Activated naive CD8-positive, alpha-beta T cell treated with anti-CD3 and anti-CD28 coated beads, Interleukin-2, amount 50 U/mL, for 24 hours (primary cell): ENCODE measurements at regions not wholly inside any gene's neighbourhood (a gene's known extent, or its start where the extent isn't known, plus 50 kb on each side); places are given as distances from the start of the nearest gene placed in this dataset.
"Not testable (repeated sequence)": the region's sequence is repeated elsewhere in the genome, so short reads cannot be mapped to it uniquely, and the experiment has no call there.

Source experiments
- ATAC-seq: fragments of 150-1000 bp; cut with Tn5 transposase; one replicate; pipeline ENCODE4 v1.10.0; 2021
- DNase-seq: peaks from one replicate; pipeline ENCODE4 v3.0.0; 2021
- H3K27ac Mint-ChIP-seq: one replicate; pipeline ENCODE4 v1.8.0; 2021; ENCODE audit warnings: mild to moderate bottlenecking, mixed read lengths
- H3K27me3 Mint-ChIP-seq: one replicate; pipeline ENCODE4 v1.8.0; 2021; ENCODE audit warnings: mixed read lengths
- H3K36me3 Mint-ChIP-seq: one replicate; pipeline ENCODE4 v1.8.0; 2021; ENCODE audit warnings: low read depth, mixed read lengths
- H3K4me1 Mint-ChIP-seq: one replicate; pipeline ENCODE4 v1.8.0; 2021; ENCODE audit warnings: mixed read lengths
- H3K4me3 Mint-ChIP-seq: one replicate; pipeline ENCODE4 v1.8.0; 2021; ENCODE audit warnings: mild to moderate bottlenecking, moderate library complexity, mixed read lengths
- H3K9me3 Mint-ChIP-seq: one replicate; pipeline ENCODE4 v1.8.0; 2021; ENCODE audit warnings: mixed read lengths

DNA sequence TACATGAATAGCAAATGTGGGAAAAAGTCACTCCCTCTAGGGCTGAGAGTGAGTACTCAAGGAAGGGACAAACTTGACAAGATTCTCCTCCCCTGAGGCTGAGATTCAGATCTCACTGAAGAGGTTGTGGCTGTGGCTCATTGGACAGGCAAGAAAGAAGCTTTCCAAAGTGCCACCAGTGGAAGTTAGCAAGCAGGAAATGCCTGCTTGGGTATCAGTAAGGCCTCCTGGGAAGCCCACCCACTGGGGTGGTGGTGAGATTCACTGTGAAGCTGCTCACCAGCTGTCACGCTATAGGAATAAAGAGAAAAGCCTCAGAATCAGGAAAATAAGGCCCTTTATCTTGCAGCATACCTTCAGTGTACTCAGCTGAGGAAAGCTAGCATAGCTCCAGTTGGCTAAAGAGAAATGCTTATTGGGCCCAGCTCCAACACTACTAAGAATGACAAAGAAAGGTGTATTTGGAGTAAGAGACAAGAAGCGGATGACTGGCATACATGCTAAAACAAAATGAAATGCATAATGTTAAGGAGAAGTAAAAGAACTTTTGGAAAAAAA lies 274.4 kb upstream of the TOM1L1 start:
- DNase-seq (no peak), ATAC-seq (no peak)
- no peaks in the 10 kb centered on the region for H3K4me1 Mint-ChIP-seq
- no peak overlapping the region for H3K27ac Mint-ChIP-seq
- H3K4me3 Mint-ChIP-seq, result no peak overlapping the region
- H3K27me3 Mint-ChIP-seq, result no peaks in the 10 kb centered on the region
- no peaks in the 10 kb centered on the region for H3K36me3 Mint-ChIP-seq
- no peaks in the 10 kb centered on the region for H3K9me3 Mint-ChIP-seq

DNA sequence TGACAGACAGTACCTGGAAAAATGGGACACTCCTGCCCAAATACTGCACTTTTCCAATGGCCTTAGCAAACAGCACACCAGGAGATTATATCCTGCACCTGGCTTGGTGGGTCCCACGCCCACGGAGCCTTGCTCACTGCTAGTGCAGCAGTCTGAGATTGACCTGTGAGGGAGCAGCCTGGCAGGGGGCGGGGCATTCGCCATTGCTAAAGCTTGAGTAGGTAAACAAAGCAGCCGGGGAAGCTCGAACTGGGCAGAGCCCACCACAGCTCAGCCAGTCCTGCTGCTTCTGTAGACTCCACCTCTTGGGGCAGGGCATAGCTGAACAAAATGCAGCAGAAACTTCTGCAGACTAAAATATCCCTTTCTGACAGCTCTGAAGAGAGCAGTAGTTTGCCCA lies 261.2 kb upstream of the TOM1L1 start:
- H3K27ac Mint-ChIP-seq, H3K27me3 Mint-ChIP-seq, H3K4me1 Mint-ChIP-seq, H3K36me3 Mint-ChIP-seq, H3K4me3 Mint-ChIP-seq, DNase-seq, ATAC-seq: not testable (repeated sequence)
- peaks cover 17% of the 10 kb centered on the region for H3K9me3 Mint-ChIP-seq

DNA sequence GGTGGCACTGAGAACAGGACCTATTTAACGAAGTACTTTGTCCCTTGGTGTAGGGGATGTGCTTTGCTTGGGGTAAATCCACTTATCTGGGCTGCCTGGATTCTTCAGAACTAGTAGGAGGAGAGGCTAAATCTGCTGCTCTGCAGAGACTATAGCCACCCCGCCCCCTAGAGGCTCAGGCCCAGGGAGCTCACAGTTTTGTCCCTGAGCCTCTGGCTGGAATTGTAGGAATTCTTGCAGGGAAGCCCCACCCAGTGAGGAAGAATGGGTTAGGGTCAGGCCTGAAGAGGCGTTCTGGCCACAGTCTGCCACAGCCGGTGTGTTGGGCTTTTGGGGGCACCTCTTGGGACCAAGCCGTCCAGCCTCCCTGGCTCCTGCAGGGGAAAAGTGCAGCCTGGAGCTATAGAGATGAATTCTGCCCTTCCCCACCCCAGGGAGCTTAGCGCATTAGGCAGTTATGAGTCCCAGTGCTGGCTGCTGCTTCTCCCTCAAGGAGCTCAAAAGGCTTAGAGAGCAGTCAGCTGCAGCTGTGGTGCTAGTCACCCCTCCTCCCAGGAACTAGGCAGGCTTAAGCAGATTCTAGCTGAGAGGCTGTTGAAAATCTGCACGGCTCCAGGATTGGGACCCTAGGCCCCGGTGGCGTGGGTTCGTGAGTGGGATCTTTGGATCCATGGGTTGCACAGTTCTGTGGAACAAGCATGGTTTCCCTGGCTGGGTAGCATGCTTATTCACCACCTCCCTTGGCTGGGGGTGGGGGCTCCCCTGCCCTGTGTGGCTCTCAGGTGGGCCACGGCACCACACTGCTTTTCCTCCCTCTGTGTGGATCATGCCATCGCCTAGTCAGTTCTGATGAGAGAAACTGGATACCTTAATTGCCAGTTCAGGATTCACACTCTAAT lies 237.4 kb upstream of the TOM1L1 start:
- no peak for ATAC-seq
- no peak overlapping the region for H3K27ac Mint-ChIP-seq
- peaks cover 12% of the 10 kb centered on the region for H3K9me3 Mint-ChIP-seq
- H3K4me3 Mint-ChIP-seq, result no peak overlapping the region
- H3K27me3 Mint-ChIP-seq, result no peaks in the 10 kb centered on the region
- H3K36me3 Mint-ChIP-seq, result no peaks in the 10 kb centered on the region
- H3K4me1 Mint-ChIP-seq, result no peaks in the 10 kb centered on the region
- DNase-seq, result no peak

DNA sequence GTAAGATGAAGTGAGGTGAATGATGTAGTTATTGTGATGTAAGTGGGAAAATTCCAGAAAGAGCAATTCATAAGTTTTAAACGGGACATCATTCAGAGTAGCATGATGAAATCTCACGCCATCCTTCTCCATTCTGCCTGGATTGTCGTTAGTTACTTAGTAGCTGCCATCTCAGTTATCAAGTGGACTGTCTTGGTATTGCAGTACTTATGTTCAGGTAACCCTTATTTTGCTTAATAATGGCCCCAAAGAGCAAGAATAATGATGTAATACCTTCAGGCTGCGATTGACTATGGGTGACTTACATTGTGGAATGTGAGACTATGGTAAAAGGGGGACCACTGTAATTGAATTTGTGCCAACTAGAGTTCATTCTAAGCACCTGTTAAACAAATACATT lies 234.1 kb upstream of the TOM1L1 start:
- ATAC-seq, result no peak
- no peaks in the 10 kb centered on the region for H3K36me3 Mint-ChIP-seq
- no peak overlapping the region for H3K27ac Mint-ChIP-seq
- no peak overlapping the region for H3K4me3 Mint-ChIP-seq
- no peaks in the 10 kb centered on the region for H3K9me3 Mint-ChIP-seq
- DNase-seq, result no peak
- H3K27me3 Mint-ChIP-seq, result no peaks in the 10 kb centered on the region
- H3K4me1 Mint-ChIP-seq, result no peaks in the 10 kb centered on the region

DNA sequence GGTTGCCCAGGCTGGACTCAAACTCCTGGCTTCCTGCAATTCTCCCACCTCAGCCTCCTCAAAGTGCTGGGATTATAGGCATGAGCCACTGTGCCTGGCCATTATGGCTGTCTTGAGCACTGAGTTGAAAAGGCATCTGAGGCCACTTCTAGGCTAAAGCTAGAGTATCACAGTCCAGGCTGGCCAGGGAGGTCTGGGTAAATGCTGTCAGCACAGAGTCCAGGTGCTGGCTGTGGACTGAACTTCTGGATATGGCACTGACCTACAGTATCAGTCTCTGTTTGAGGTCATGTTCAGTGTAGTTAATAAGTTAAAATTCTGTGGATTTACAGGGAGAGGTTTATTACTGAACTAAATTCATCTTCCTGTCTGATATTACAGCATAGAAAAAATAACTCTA lies 222.5 kb upstream of the TOM1L1 start:
- H3K36me3 Mint-ChIP-seq, result no peaks in the 10 kb centered on the region
- ATAC-seq, result no peak
- H3K4me3 Mint-ChIP-seq, result no peak overlapping the region
- no peak for DNase-seq
- H3K27me3 Mint-ChIP-seq, result no peaks in the 10 kb centered on the region
- H3K4me1 Mint-ChIP-seq, result no peaks in the 10 kb centered on the region
- no peak overlapping the region for H3K27ac Mint-ChIP-seq
- H3K9me3 Mint-ChIP-seq, result no peaks in the 10 kb centered on the region

DNA sequence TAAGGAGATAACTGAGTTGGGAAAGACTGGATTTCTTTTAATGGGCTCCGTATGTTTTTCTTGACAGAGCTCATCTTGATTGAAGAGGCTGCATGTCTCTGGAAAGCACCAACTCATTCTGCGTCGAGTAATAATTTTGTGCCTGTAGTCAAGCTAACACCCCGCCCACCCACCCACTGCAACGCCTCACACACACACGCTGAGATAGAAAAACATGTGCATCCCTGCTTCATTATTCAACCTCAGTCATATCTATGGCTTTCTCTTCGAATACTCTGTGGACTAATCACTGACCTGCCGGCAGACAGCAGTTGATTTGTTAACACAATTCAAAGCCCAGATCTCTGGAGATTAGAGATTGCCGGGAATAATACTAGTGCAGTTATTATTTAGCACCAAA lies 220.2 kb upstream of the TOM1L1 start:
- DNase-seq, result no peak
- no peaks in the 10 kb centered on the region for H3K27me3 Mint-ChIP-seq
- no peaks in the 10 kb centered on the region for H3K4me1 Mint-ChIP-seq
- no peaks in the 10 kb centered on the region for H3K9me3 Mint-ChIP-seq
- H3K36me3 Mint-ChIP-seq, result no peaks in the 10 kb centered on the region
- no peak for ATAC-seq
- no peak overlapping the region for H3K27ac Mint-ChIP-seq
- no peak overlapping the region for H3K4me3 Mint-ChIP-seq

DNA sequence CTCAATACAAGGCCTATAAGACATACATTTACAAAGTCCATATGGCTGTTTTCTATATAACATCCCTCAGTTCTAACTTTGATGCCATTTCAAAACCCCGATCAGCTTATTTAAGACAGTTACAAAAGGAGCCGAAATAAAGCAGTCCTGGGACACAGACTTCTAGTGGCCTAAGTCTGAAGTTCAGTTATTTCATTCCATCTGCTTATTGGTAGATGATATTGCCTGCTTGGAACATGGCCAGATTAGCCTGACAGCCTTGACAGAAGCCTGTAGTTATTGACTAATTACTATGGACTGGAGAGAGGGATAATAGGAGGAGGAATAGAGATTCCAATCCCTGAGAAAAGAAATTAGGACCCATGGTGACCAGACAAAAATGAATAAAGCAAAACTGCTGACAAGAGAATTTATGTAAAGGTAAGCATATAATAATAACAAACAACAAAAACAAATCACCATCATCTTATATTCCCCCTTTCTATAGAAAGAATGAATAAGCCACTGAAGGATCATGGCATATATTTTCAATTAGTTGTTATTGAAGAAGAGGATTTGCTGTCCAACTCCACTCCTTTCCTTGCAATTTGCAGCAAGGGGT lies 206.3 kb upstream of the TOM1L1 start:
- DNase-seq, result no peak
- no peak overlapping the region for H3K27ac Mint-ChIP-seq
- H3K36me3 Mint-ChIP-seq, result no peaks in the 10 kb centered on the region
- peaks cover 6% of the 10 kb centered on the region for H3K9me3 Mint-ChIP-seq
- H3K27me3 Mint-ChIP-seq, result peaks cover 1% of the 10 kb centered on the region
- no peak for ATAC-seq
- no peak overlapping the region for H3K4me3 Mint-ChIP-seq
- H3K4me1 Mint-ChIP-seq, result no peaks in the 10 kb centered on the region

DNA sequence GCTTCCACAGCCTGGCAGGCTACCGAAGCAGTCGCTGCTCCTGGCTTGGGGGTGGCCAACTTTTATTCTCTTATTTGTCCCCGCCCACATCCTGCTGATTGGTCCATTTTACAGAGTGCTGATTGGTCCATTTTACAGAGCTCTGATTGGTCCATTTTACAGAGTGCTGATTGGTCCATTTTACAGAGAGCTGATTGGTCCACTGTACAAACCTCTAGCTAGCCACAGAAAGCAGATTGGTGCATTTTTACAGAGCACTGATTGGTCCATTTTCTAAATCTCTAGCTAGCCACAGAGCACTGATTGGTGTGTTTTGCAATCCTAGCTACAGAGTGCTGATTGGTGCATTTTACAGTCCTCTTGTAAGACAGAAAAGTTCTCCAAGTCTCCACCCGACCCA lies 187.9 kb upstream of the TOM1L1 start:
- not testable (repeated sequence) for H3K36me3 Mint-ChIP-seq, ATAC-seq, H3K27ac Mint-ChIP-seq, H3K9me3 Mint-ChIP-seq, H3K4me1 Mint-ChIP-seq, H3K4me3 Mint-ChIP-seq, DNase-seq, H3K27me3 Mint-ChIP-seq

DNA sequence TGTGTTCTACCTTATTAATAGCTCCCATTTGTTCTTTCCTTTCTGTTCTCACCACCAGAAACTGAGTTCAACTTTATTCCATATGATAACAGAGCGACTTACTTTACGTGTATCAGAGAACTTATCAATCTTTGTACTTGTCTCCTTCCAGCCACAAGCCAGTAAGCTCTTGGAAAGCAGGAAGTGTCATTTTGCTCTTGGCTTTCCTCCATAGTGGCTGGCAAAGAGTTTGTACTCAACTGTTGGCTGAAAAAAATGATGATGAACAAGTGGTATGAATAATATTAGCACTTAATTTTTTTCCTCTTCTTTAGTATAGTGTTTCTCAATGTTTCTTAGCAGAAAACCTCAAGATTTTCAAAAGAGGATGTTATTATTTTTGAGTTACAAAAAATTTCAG lies 182.4 kb upstream of the TOM1L1 start:
- Mint-ChIP-seq H3K27me3 (no peaks in the 10 kb centered on the region), H3K27ac (no peak overlapping the region), H3K36me3 (no peaks in the 10 kb centered on the region), H3K4me1 (no peaks in the 10 kb centered on the region), H3K9me3 (no peaks in the 10 kb centered on the region), H3K4me3 (no peak overlapping the region)
- ATAC-seq, result no peak
- no peak for DNase-seq

DNA sequence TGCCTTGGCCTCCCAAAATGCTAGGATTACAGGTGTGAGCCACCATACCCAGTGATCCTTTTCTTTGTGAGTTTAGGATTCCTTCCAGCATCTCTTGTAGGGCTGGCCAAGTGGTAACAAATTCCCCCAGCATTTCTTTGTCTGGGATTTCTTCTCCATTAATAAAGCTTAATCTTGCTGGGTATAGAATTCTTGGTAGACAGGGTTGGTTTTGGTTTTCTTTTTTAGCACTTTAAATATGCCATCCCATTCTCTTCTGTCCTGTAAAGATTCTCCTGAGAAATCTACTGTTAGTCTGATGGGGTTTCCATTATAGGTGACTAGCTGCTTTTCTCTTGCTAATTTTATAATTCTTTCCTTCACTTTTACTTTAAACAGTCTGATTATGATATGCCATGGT lies 173.0 kb upstream of the TOM1L1 start:
- no peaks in the 10 kb centered on the region for H3K27me3 Mint-ChIP-seq
- no peak for ATAC-seq
- no peaks in the 10 kb centered on the region for H3K4me1 Mint-ChIP-seq
- H3K27ac Mint-ChIP-seq, result no peak overlapping the region
- no peaks in the 10 kb centered on the region for H3K36me3 Mint-ChIP-seq
- DNase-seq, result no peak
- no peak overlapping the region for H3K4me3 Mint-ChIP-seq
- peaks cover 34% of the 10 kb centered on the region for H3K9me3 Mint-ChIP-seq

DNA sequence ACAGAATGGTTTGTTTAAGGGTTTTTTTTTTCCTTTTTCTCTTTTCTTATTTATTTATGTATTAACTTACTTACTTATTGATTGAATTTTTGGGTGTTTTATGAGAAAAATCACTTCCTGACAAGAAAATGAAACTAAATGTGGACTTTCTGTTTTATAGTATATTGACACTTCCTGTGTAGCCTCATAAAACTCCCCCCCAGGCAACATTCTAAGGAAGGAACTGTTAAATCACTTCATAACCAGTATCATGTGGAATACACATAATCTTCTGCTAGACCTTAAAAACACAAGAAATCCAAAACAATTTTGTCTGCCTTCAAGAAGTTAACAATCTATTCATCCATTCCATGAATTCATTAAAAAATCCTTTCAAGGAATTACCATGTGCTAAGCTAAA lies 164.1 kb upstream of the TOM1L1 start:
- Mint-ChIP-seq H3K27ac (no peak overlapping the region), H3K27me3 (peaks cover 4% of the 10 kb centered on the region), H3K36me3 (no peaks in the 10 kb centered on the region), H3K4me1 (no peaks in the 10 kb centered on the region), H3K9me3 (peaks cover 22% of the 10 kb centered on the region), H3K4me3 (no peak overlapping the region)
- DNase-seq, result no peak
- ATAC-seq, result no peak

DNA sequence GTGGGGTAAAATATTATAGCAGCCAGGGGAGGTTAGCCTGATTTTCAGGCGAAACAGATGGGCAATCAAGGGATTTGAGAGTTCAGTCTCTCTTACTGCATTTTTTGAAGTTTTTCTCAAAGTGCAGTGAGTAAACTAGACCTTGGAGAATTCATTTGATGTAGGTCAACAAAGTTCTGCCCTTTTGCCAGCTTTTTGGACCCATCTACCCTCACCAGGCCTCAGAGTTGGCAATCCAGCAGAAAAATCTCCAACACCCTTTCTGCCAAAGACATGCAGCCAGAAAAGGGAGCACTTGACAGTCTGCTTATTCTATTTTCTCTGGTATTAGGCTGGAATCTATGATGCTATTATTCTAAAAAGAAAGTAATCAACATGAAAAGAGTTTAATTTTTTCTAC lies 162.2 kb upstream of the TOM1L1 start:
- H3K27ac Mint-ChIP-seq, result no peak overlapping the region
- H3K4me3 Mint-ChIP-seq, result no peak overlapping the region
- DNase-seq, result no peak
- no peak for ATAC-seq
- H3K36me3 Mint-ChIP-seq, result no peaks in the 10 kb centered on the region
- H3K4me1 Mint-ChIP-seq, result no peaks in the 10 kb centered on the region
- peaks cover 14% of the 10 kb centered on the region for H3K9me3 Mint-ChIP-seq
- H3K27me3 Mint-ChIP-seq, result peaks cover 4% of the 10 kb centered on the region

DNA sequence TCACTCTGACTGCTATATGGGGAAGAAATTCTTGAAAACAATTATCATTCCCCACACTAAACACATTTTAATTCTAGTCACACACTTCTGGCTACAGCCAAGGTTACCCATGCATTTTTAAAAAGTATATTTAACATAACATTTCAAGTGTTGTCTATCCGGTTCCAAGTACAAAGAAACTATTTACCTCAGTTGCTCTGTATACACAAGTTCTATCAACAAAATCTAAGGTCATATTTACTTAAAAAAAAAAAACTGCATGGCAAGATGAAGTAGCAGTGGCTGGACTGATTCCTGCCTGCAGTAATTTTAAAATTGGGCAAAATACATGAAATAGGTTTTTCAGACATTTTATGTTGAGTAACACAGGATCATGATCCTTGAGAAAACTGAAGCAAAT lies 155.9 kb upstream of the TOM1L1 start:
- no peaks in the 10 kb centered on the region for H3K36me3 Mint-ChIP-seq
- H3K4me1 Mint-ChIP-seq, result no peaks in the 10 kb centered on the region
- DNase-seq (no peak), ATAC-seq (no peak)
- no peak overlapping the region for H3K27ac Mint-ChIP-seq
- peaks cover 21% of the 10 kb centered on the region for H3K9me3 Mint-ChIP-seq
- no peak overlapping the region for H3K4me3 Mint-ChIP-seq
- H3K27me3 Mint-ChIP-seq, result peaks cover 4% of the 10 kb centered on the region

DNA sequence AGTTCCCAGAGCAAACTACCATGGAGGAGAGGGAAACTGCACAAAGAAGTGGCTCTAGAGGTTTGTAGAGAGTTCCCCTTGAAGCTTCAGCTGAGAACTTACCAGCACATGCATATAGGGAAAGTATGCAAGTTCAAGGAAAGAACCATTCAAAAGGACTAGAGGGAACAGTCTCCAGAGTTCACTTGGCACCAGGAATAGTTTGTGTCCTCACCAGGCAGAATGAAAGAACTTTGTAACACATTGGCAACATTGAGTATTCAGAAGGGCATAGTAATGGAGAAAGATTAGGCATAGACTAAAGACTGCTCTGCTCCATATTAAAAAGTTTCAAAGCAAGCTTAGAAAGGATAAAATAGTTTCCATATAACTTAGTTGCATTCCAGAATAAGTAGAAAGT lies 155.4 kb upstream of the TOM1L1 start:
- ATAC-seq (no peak), DNase-seq (no peak)
- H3K4me3 Mint-ChIP-seq, result no peak overlapping the region
- H3K27me3 Mint-ChIP-seq, result peaks cover 4% of the 10 kb centered on the region
- no peaks in the 10 kb centered on the region for H3K4me1 Mint-ChIP-seq
- peaks cover 21% of the 10 kb centered on the region for H3K9me3 Mint-ChIP-seq
- no peaks in the 10 kb centered on the region for H3K36me3 Mint-ChIP-seq
- no peak overlapping the region for H3K27ac Mint-ChIP-seq

DNA sequence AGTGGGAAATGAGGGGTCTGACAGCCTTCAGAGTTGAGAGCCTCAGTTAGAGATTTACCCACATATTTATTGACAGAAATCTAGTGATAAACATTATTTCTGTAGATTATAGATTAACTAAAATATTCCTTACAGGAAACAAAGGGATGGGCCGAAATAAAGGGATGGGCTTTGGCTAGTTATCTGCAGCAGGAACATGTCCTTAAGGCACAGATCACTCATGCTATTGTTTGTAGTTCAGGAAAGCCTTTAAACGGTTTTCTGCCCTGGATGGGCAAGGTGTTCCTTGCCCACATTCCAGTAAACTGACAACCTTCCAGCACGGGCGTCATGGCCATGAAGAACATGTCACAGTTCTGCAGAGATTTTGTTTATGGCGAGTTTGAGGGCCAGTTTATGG lies 154.8 kb upstream of the TOM1L1 start:
- DNase-seq, result no peak

More for the DNA sequence above, 154.8 kb upstream of the TOM1L1 start:
- no peak for ATAC-seq
- Mint-ChIP-seq H3K9me3 (peaks cover 21% of the 10 kb centered on the region), H3K36me3 (no peaks in the 10 kb centered on the region), H3K4me3 (no peak overlapping the region), H3K27me3 (peaks cover 5% of the 10 kb centered on the region), H3K4me1 (no peaks in the 10 kb centered on the region), H3K27ac (no peak overlapping the region)
